H1 (cell line): ENCODE measurements at regions not wholly inside any gene's neighbourhood (a gene's known extent, or its start where the extent isn't known, plus 50 kb on each side); places are given as distances from the start of the nearest gene placed in this dataset.

ENCODE experiments used
- CTCF ChIA-PET: fragments of 300-600 bp; sonication (Branson Sonifier 250); formaldehyde crosslinking; loops from one replicate; lab custom pipeline; 2021; ENCODE audit not compliant: partially characterized antibody; lab: Charles Lee
- POLR2A ChIA-PET: fragments of 300-600 bp; sonication (Branson Sonifier 250); formaldehyde crosslinking; loops from one replicate; lab custom pipeline; 2021; ENCODE audit warnings: inconsistent platforms; ENCODE audit not compliant: partially characterized antibody; lab: Charles Lee
- DNase-seq, 2 experiments: peaks; one replicate each; pipeline versions ENCODE4 v3.0.0 to v3.0.0-alpha.2; 2010 to 2022; ENCODE audit warnings: low spot score in 2 of 2, low read depth in 1 of 2, mixed read lengths in 1 of 2
- FAIRE-seq: peaks from 2 replicates; lab custom pipeline; 2011; peaks lifted over from hg19 to GRCh38; lab: Jason Lieb, UNC
- H2AFZ ChIP-seq: 2 replicates; pipeline ENCODE4 v1.8.1; 2012; ENCODE audit warnings: low read length, inconsistent platforms
- H2AK5ac ChIP-seq: 2 replicates; pipeline ENCODE4 v1.6.1; 2013; ENCODE audit warnings: low read depth, low read length
- H2BK120ac ChIP-seq: replicated peaks from 2 replicates; pipeline ENCODE3; 2013; ENCODE audit warnings: low read depth, low read length, inconsistent platforms
- H2BK12ac ChIP-seq: 2 replicates; pipeline ENCODE4 v1.6.1; 2013; ENCODE audit warnings: low read depth, low read length
- H2BK15ac ChIP-seq: 2 replicates; pipeline ENCODE4 v1.6.1; 2013; ENCODE audit warnings: low read length
- H2BK20ac ChIP-seq: 2 replicates; pipeline ENCODE4 v1.6.1; 2013; ENCODE audit warnings: low read length
- H2BK5ac ChIP-seq: 2 replicates; pipeline ENCODE4 v1.6.1; 2013; ENCODE audit warnings: low read depth, low read length
- H3K14ac ChIP-seq: 2 replicates; pipeline ENCODE4 v1.6.1; 2013; ENCODE audit warnings: inconsistent platforms; ENCODE audit not compliant: insufficient read length
- H3K18ac ChIP-seq: 2 replicates; pipeline ENCODE4 v1.6.1; 2013; ENCODE audit warnings: low read length; ENCODE audit errors: extremely low read depth
- H3K23ac ChIP-seq: 2 replicates; pipeline ENCODE4 v1.6.1; 2013; ENCODE audit warnings: inconsistent platforms; ENCODE audit not compliant: insufficient read length
- H3K23me2 ChIP-seq: 2 replicates; pipeline ENCODE4 v1.6.1; 2013; ENCODE audit warnings: low read depth, low read length
- H3K27ac ChIP-seq: 2 replicates; pipeline ENCODE4 v1.6.1; 2011; ENCODE audit warnings: low read depth, low read length, inconsistent platforms
- H3K27me3 ChIP-seq, 4 experiments: replicated peaks in 1 of 4; 1 replicate in 1 of 4; 2 replicates in 3 of 4; pipeline versions ENCODE4 v1.6.1 to v1.8.1; 2011 to 2013; ENCODE audit warnings: low read length in 3 of 4, mild to moderate bottlenecking in 3 of 4, inconsistent platforms in 2 of 4, mixed read lengths in 2 of 4, moderate library complexity in 1 of 4; ENCODE audit not compliant: control insufficient read depth in 3 of 4, insufficient read depth in 3 of 4; ENCODE audit errors: extremely low read depth in 1 of 4
- H3K36me3 ChIP-seq, 4 experiments: 2 replicates each; pipeline versions ENCODE4 v1.6.1 to v1.8.1; 2011 to 2013; ENCODE audit warnings: mild to moderate bottlenecking in 4 of 4, low read length in 3 of 4, moderate library complexity in 2 of 4, control low read depth in 1 of 4, inconsistent platforms in 1 of 4; ENCODE audit not compliant: insufficient read depth in 4 of 4, control insufficient read depth in 2 of 4
- H3K4ac ChIP-seq: replicated peaks from 2 replicates; pipeline ENCODE3; 2013; ENCODE audit warnings: low read length, low read depth, mixed read lengths, inconsistent platforms; ENCODE audit not compliant: insufficient read length
- H3K4me1 ChIP-seq, 4 experiments: replicated peaks in 1 of 4; 1 replicate in 1 of 4; 2 replicates in 3 of 4; pipeline versions ENCODE4 v1.6.1 to v1.8.1; 2011 to 2013; ENCODE audit warnings: low read length in 3 of 4, inconsistent platforms in 2 of 4, mixed read lengths in 1 of 4; ENCODE audit not compliant: insufficient read depth in 4 of 4, control insufficient read depth in 3 of 4
- H3K4me2 ChIP-seq, 2 experiments: 2 replicates each; pipeline versions ENCODE4 v1.6.1 to v1.8.1; 2011 to 2013; ENCODE audit warnings: low read depth in 2 of 2, low read length in 2 of 2, control low read depth in 1 of 2, inconsistent platforms in 1 of 2, mild to moderate bottlenecking in 1 of 2; ENCODE audit not compliant: insufficient read depth in 1 of 2
- H3K4me3 ChIP-seq, 4 experiments: fragments of 200-600, 300-600 bp in 1 of 4; sonication (generic), shearing (Covaris generic), sonication (Bioruptor Twin) in 1 of 4; 2 replicates each; pipeline versions ENCODE4 v1.5.1 to v1.8.1; 2011 to 2016; ENCODE audit warnings: low read length in 4 of 4, low read depth in 3 of 4, control low read depth in 2 of 4, inconsistent platforms in 2 of 4, mild to moderate bottlenecking in 2 of 4, mixed read lengths in 1 of 4, moderate library complexity in 1 of 4; ENCODE audit not compliant: insufficient read depth in 2 of 4; ENCODE audit errors: extremely low read depth in 1 of 4
- H3K56ac ChIP-seq: replicated peaks from 2 replicates; pipeline ENCODE3; 2013; ENCODE audit warnings: low read depth, mild to moderate bottlenecking, mixed read lengths, low read length, inconsistent platforms; ENCODE audit not compliant: insufficient read length
- H3K79me1 ChIP-seq: 2 replicates; pipeline ENCODE4 v1.6.1; 2013; ENCODE audit warnings: low read depth, low read length, control low read depth
- H3K79me2 ChIP-seq, 2 experiments: 2 replicates each; pipeline versions ENCODE4 v1.6.1 to v1.8.1; 2012 to 2013; ENCODE audit warnings: low read length in 2 of 2, mild to moderate bottlenecking in 2 of 2, inconsistent platforms in 1 of 2; ENCODE audit not compliant: insufficient read depth in 2 of 2, control insufficient read depth in 1 of 2
- H3K9ac ChIP-seq, 4 experiments: replicated peaks in 1 of 4; 1 replicate in 1 of 4; 2 replicates in 3 of 4; pipeline versions ENCODE4 v1.6.1 to v1.8.1; 2011 to 2013; ENCODE audit warnings: low read depth in 3 of 4, low read length in 3 of 4, control low read depth in 2 of 4, mild to moderate bottlenecking in 2 of 4, moderate library complexity in 2 of 4, inconsistent platforms in 1 of 4; ENCODE audit errors: extremely low read depth in 1 of 4
- H3K9me3 ChIP-seq, 2 experiments: 2 replicates each; pipeline versions ENCODE4 v1.6.1 to v1.8.1; 2012 to 2013; ENCODE audit warnings: mild to moderate bottlenecking in 2 of 2, moderate library complexity in 2 of 2, control low read depth in 1 of 2, inconsistent platforms in 1 of 2, low read depth in 1 of 2, low read length in 1 of 2, mixed read lengths in 1 of 2; ENCODE audit not compliant: insufficient read depth in 2 of 2
- H4K20me1 ChIP-seq, 2 experiments: replicated peaks in 1 of 2; 2 replicates each; pipeline versions ENCODE3 to v1.8.1; 2011 to 2013; ENCODE audit warnings: inconsistent platforms in 2 of 2, low read length in 2 of 2, mild to moderate bottlenecking in 1 of 2; ENCODE audit not compliant: insufficient read depth in 2 of 2, control insufficient read depth in 1 of 2
- H4K5ac ChIP-seq: 2 replicates; pipeline ENCODE4 v1.6.1; 2013; ENCODE audit warnings: low read length, low read depth, mixed read lengths, inconsistent platforms; ENCODE audit not compliant: insufficient read length
- H4K8ac ChIP-seq: 2 replicates; pipeline ENCODE4 v1.8.0; 2013; ENCODE audit warnings: mild to moderate bottlenecking, moderate library complexity, low read length, inconsistent platforms; ENCODE audit not compliant: insufficient read depth; ENCODE audit errors: extremely low read depth
- H4K91ac ChIP-seq: replicated peaks from 2 replicates; pipeline ENCODE3; 2013; ENCODE audit warnings: low read length, mixed read lengths, inconsistent platforms; ENCODE audit not compliant: insufficient read length
- HDAC6 ChIP-seq: IDR thresholded peaks from one replicate; pipeline ENCODE4 v1.7.1; 2012; ENCODE audit warnings: low read depth, mild to moderate bottlenecking, inconsistent platforms, low read length, moderate library complexity
- POU5F1 ChIP-seq: IDR thresholded peaks from 2 replicates; pipeline ENCODE4 v1.6.1; 2011; ENCODE audit warnings: low read depth, mild to moderate bottlenecking, low read length, moderate library complexity
- RAD21 ChIP-seq, 2 experiments: IDR thresholded peaks in 1 of 2; conservative IDR thresholded peaks in 1 of 2; 2 replicates each; pipeline ENCODE4 v1.6.1; 2011; ENCODE audit warnings: low read depth in 2 of 2, low read length in 2 of 2, improper control_type of control experiment in 1 of 2, inconsistent platforms in 1 of 2, mild to moderate bottlenecking in 1 of 2, moderate library complexity in 1 of 2
- RNF2 ChIP-seq: fragments of 200-900, 300-1000 bp; sonication (generic); IDR thresholded peaks from 2 replicates; pipeline ENCODE4 v1.7.1; 2016; ENCODE audit warnings: borderline replicate concordance, low read depth, mild to moderate bottlenecking, antibody characterized with exemption, low read length; ENCODE audit not compliant: poor library complexity, severe bottlenecking; ENCODE audit errors: missing control alignments
- TAF1 ChIP-seq: IDR thresholded peaks from 2 replicates; pipeline ENCODE4 v1.6.1; 2011; ENCODE audit warnings: mild to moderate bottlenecking, low read depth, low read length
- USF2 ChIP-seq: IDR thresholded peaks from 2 replicates; pipeline ENCODE4 v1.6.1; 2011; ENCODE audit warnings: low read length, improper control_type of control experiment
- WGBS, 2 experiments: shearing (Covaris generic) in 1 of 2; methylation state at CpG; one replicate each; pipeline versions ENCODE4 v1.1.6 to v1.1.7; 2013 to 2015; ENCODE audit warnings: low lambda C conversion rate in 2 of 2, mixed read lengths in 2 of 2, inconsistent platforms in 1 of 2, low coverage in 1 of 2, missing lambda C conversion rate in 1 of 2; ENCODE audit not compliant: insufficient replicate concordance in 2 of 2, insufficient coverage in 1 of 2, insufficient read length in 1 of 2; ENCODE audit errors: extremely low coverage in 1 of 2, missing lambda C conversion rate in 1 of 2; 5-methylcytosine and 5-hydroxymethylcytosine counted together

GRCh38 chr2:189255711-189256110, 76.2 kb upstream of the COL5A2 start:
- Histone ChIP-seq H3K18ac (no peak overlapping the region), H3K4me2 (no peak overlapping the region), H2BK15ac (no peak overlapping the region), H3K56ac (no peak overlapping the region), H3K23ac (no peak overlapping the region), H4K5ac (no peak overlapping the region), H3K4me3 (no peak overlapping the region), H3K27ac (no peak overlapping the region), H3K79me2 (no peaks in the 10 kb centered on the region), H3K14ac (no peak overlapping the region), H4K91ac (no peak overlapping the region), H2AK5ac (no peak overlapping the region), H3K27me3 (no peaks in the 10 kb centered on the region), H3K9ac (no peak overlapping the region), H2BK120ac (no peak overlapping the region), H3K79me1 (no peaks in the 10 kb centered on the region), H3K36me3 (no peaks in the 10 kb centered on the region), H3K23me2 (no peaks in the 10 kb centered on the region), H3K9me3 (no peaks in the 10 kb centered on the region), H3K4ac (no peak overlapping the region), H4K8ac (no peak overlapping the region), H3K4me1 (peaks cover 0 to 2% (median 0%) of the 10 kb centered on the region in 4 experiments; a peak in 1 of 7 replicates), H2AFZ (no peak overlapping the region), H2BK12ac (no peak overlapping the region), H2BK5ac (no peak overlapping the region), H4K20me1 (no peaks in the 10 kb centered on the region), H2BK20ac (no peak overlapping the region)
- DNase-seq: no peak
- no peak for FAIRE-seq
- ChIA-PET CTCF (no interaction called here), POLR2A (no interaction called here)
- WGBS, 2 experiments: 92% methylated on average over 3 of the region's 3 CpGs; no CpG with 5 or more reads in 1 of the 2 experiments
- no peak for TF ChIP-seq HDAC6
- no peak for TF ChIP-seq USF2
- no peak for TF ChIP-seq RNF2
- TF ChIP-seq TAF1: no peak
- no peak for TF ChIP-seq POU5F1
- TF ChIP-seq RAD21 (IDR thresholded peaks at IDR 0.05 in 1 of 2, conservative IDR thresholded peaks at IDR 0.05 in 1 of 2; ENCODE audit: low read depth in 2 of 2, low read length in 2 of 2): no peak
